ENCODE measurements at regions not wholly inside any gene's neighbourhood (a gene's known extent, or its start where the extent isn't known, plus 50 kb on each side); places are given as distances from the start of the nearest gene placed in this dataset.

DNA sequence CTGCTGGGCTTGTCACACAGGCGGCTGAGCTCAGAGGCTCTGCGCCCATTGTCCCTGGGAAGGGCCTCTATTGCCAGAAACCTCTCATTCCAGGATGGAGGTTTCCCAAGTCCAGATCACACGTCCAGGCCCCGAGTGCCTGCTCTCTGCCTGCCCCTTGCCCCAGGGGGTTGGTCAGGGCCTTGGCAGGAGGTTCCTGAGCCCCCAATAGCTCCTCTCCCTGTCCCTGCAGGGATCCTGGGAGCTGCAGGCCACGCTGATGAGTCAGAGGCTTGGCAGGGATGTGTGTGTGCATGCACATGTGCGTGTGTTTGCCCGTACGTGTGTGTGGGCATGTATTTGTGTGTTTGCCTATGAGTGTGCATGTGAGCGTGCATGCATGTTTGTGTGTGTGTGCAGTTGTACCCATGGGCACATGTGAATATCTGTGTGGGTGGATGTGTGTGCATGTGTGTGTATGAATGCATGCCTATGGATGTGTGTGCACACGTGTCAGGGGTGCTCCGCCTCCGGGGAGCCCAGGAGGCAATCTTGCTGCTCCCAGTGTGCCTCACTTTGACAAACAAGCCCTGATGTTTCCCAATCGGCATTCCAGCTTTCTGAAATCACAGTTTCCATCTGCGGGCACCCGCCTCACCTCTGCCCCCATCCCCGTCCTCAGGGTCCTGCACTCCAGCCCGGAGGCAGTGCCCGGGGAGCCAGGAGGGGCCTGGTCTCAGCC, 98.4 kb upstream of the GSE1 start (continued):
- TF ChIP-seq, protein P1, sequence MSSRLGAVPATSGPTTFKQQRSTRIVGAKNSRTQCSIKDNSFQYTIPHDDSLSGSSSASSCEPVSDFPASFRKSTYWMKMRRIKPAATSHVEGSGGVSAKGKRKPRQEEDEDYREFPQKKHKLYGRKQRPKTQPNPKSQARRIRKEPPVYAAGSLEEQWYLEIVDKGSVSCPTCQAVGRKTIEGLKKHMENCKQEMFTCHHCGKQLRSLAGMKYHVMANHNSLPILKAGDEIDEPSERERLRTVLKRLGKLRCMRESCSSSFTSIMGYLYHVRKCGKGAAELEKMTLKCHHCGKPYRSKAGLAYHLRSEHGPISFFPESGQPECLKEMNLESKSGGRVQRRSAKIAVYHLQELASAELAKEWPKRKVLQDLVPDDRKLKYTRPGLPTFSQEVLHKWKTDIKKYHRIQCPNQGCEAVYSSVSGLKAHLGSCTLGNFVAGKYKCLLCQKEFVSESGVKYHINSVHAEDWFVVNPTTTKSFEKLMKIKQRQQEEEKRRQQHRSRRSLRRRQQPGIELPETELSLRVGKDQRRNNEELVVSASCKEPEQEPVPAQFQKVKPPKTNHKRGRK (CRISPR knock-in tag; IDR thresholded peaks at IDR 0.05), result peak; percentile 54; the same call in 1 of the 2 replicates
- TF ChIP-seq MAZ (IDR thresholded peaks at IDR 0.05; ENCODE audit: borderline replicate concordance, low read depth, low read length) (peak; percentile 77), MAZ (CRISPR knock-in tag; IDR thresholded peaks at IDR 0.05; ENCODE audit: low read depth) (peak; percentile 97), LRRFIP1 (CRISPR knock-in tag; conservative IDR thresholded peaks at IDR 0.05) (no peak), HHEX (CRISPR knock-in tag; IDR thresholded peaks at IDR 0.05) (peak; percentile 40; the same call in 1 of the 2 replicates), ZFP36L2 (CRISPR knock-in tag; IDR thresholded peaks at IDR 0.05) (no peak; the same call in 1 of the 2 replicates), ZSCAN12 (CRISPR knock-in tag; IDR thresholded peaks at IDR 0.05) (peak; percentile 95), ZNF672 (CRISPR knock-in tag; IDR thresholded peaks at IDR 0.05) (no peak; the same call in 1 of the 2 replicates), ZNF12 (CRISPR knock-in tag; IDR thresholded peaks at IDR 0.05) (peak; percentile 59), ARID4A (CRISPR knock-in tag; IDR thresholded peaks at IDR 0.05; ENCODE audit: borderline replicate concordance) (peak; percentile 95), ZNF296 (CRISPR knock-in tag; conservative IDR thresholded peaks at IDR 0.05) (0 out of 2 replicates have a peak, but pooled peaks have one; percentile 34), ZNF234 (CRISPR knock-in tag; conservative IDR thresholded peaks at IDR 0.05) (no peak)
- TF ChIP-seq, protein P2, sequence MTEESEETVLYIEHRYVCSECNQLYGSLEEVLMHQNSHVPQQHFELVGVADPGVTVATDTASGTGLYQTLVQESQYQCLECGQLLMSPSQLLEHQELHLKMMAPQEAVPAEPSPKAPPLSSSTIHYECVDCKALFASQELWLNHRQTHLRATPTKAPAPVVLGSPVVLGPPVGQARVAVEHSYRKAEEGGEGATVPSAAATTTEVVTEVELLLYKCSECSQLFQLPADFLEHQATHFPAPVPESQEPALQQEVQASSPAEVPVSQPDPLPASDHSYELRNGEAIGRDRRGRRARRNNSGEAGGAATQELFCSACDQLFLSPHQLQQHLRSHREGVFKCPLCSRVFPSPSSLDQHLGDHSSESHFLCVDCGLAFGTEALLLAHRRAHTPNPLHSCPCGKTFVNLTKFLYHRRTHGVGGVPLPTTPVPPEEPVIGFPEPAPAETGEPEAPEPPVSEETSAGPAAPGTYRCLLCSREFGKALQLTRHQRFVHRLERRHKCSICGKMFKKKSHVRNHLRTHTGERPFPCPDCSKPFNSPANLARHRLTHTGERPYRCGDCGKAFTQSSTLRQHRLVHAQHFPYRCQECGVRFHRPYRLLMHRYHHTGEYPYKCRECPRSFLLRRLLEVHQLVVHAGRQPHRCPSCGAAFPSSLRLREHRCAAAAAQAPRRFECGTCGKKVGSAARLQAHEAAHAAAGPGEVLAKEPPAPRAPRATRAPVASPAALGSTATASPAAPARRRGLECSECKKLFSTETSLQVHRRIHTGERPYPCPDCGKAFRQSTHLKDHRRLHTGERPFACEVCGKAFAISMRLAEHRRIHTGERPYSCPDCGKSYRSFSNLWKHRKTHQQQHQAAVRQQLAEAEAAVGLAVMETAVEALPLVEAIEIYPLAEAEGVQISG (CRISPR knock-in tag; IDR thresholded peaks at IDR 0.05), result peak; percentile 90; the same call in 1 of the 2 replicates
- TF ChIP-seq, protein P3, sequence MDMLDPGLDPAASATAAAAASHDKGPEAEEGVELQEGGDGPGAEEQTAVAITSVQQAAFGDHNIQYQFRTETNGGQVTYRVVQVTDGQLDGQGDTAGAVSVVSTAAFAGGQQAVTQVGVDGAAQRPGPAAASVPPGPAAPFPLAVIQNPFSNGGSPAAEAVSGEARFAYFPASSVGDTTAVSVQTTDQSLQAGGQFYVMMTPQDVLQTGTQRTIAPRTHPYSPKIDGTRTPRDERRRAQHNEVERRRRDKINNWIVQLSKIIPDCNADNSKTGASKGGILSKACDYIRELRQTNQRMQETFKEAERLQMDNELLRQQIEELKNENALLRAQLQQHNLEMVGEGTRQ (IDR thresholded peaks at IDR 0.05; ENCODE audit: low read depth, low read length), result peak; percentile 79
- TF ChIP-seq, protein P3 (CRISPR knock-in tag; IDR thresholded peaks at IDR 0.05; ENCODE audit: borderline replicate concordance), result peak; percentile 73
